Stimulated activated CD4-positive, alpha-beta T cell treated with anti-CD3 and anti-CD28 coated beads, TNF-alpha, amount 100 ng/mL, for 24 hours (primary cell): ENCODE measurements at regions not wholly inside any gene's neighbourhood (a gene's known extent, or its start where the extent isn't known, plus 50 kb on each side); places are given as distances from the start of the nearest gene placed in this dataset.
"Not testable (repeated sequence)": the region's sequence is repeated elsewhere in the genome, so short reads cannot be mapped to it uniquely, and the experiment has no call there.

Experiments used
- DNase-seq, 3 experiments: peaks; one replicate each; pipeline ENCODE4 v3.0.0-alpha.2; 2020; ENCODE audit warnings: low read depth in 3 of 3

DNA sequence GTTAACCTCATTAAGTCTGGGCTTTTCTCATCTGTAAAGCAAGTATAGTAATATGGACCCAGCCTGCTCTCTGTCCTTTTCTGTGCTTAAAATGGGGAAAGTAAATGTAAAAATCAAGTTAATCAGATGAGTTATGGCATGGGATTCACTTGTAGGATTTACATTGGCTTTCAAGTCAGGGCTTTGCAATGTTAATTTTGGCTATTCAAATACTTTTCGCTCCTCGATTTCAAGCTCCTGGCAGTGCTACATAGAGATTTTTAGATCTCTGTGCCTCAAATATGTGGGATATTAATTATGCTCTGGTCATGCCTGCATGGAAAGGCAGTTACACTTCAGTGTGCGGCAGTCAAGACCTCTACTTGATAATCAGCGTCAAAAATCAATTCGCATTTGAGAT, 709.8 kb downstream of the LTN1 start:
- no peak for DNase-seq

DNA sequence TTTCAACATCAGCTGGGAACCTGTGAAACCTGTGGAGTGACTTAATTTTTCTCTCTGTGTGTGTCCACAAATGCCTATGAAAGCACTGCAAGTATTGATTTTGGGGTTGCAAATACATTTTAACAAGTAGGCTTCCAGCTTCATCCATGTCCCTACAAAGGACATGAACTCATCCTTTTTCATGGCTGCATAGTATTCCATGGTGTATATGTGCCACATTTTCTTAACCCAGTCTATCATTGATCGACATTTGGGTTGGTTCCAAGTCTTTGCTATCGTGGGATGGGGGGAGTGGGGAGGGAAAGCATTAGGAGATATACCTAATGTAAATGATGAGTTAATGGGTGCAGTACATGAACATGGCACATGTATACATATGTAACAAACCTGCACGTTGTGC, 711.3 kb downstream of the LTN1 start:
- not testable (repeated sequence) for DNase-seq

DNA sequence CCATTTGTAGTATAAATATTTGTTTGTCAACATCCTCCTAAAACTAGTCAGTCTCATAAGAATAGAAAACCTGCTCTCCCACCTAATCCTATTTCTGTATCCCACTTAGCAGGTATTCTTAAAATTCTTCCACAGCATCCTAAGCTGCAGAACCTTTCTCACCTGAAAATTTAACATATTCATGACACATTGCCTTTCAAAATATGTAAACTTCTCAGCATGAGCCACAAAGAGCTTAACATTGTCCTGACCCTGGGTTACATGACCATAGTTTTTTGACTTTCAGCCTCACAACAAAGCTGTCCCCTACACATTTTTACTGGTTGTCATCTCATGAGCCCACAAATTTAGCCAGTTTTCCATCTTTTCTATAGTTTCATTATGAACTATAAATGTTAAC, 712.1 kb downstream of the LTN1 start:
- DNase-seq = no peak

DNA sequence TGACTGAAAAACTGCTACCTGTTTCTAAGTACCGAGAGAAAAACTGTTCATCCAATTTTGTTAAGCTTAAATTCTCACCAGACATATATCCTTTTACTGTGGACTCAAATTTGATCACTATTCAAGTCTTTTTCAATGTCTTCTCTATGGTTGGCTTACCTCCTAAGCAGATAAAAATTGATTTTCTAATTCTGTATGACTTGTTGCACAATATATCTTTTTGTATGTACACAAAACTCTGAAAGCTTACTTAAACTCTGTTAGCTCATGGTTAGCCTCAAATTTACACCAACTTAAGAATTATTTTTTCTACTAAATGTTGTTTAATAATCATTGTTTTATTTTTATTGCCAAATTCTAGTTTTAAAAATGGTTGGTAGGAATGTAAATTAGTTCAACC, 715.4 kb downstream of the LTN1 start:
- no peak for DNase-seq

GRCh38 chr21:28272272-28272992, 720.2 kb downstream of the LTN1 start:
- DNase-seq = no peak

DNA sequence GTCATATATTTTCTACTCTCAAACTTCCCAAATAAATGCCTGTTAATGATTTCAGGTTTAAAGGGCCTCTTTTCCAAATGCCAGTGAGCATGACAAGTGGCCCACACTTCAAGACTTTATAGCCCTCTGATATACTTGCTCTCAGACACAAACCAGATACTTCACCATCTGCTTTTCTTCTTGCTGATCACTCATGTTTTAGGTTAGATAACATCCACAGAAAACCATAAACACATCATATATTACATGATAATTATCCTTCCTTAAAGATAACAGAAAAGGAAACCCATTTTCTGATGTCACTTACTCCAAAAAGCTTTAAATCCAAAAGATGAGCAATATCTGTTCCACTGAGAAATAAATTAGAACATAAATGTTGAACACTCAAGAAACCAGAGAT, 723.5 kb downstream of the LTN1 start:
- no peak for DNase-seq

DNA sequence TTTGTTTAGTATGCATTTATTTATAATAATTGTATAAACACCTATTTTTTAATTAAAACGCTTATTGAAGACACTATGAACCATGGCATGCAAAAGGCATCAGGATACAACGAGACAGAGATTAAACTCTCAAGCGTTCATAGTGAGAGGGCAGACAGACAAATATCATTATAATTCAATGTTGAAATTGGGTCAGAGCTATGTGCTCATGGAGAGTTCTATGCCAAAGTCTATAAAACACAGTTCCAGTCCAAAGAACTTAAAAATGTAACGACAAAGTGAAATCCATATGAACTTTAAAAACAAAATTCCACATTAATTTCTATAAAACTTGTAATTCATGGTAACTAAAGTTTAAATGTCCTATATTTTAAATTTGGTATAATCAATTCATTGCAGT, 724.0 kb downstream of the LTN1 start:
- DNase-seq = no peak

DNA sequence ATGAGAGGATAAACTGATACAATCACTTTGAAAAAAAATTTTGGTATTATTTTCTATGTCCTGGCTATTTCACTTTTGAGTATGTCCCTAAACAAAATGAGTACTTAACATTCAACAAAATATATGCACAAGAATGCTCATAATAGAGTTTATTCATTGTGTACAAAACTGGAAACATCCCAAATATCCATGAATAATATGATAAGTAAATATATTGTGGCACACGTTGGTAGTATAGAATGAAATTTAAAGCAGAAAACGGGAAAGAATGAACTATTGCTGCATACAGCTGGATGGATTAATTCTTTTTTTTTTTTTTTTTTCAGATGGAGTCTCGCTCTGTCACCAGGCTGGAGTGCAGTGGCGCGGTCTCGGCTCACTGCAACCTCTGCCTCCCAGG, 725.2 kb downstream of the LTN1 start:
- no peak for DNase-seq

DNA sequence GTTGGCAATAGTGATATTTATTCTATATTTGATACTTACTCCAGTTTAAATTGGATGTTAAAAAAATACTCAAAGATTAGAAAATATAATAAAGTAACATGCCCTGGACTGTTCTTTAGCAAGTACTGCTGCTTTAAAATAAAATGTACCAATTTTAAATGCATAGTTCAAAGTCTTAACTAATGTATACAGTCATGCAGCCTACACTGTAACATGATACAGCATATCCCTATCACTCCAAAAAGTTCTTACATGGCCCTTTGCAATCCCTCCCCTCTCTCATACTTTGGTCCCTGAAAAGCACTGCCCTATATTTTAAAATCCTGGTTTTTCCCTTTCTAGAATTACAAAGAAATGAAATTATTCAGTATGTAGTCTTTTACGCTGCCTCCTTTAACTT, 726.6 kb downstream of the LTN1 start:
- no peak for DNase-seq

- no peak for DNase-seq
Measured at GRCh38 chr21:28263974-28264373, 728.7 kb downstream of the LTN1 start.

DNA sequence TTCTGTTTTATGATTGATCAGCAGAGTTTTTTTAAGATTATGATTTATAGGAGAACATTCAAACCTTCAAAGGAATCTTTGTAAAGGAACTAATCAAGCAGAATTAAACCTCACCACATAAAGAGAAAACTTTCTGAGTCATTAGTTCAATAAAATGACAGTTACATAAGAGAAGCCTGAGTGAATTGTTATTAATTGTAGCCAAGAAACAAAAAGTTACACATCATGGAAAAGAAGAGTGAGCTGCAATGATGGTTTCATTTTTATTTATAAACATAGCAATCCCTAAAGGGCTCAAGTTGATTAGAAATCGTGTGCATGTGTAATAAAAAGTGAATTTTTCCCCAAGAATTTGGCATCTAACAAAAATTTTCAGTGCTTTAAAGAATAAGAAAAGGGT, 731.4 kb downstream of the LTN1 start:
- DNase-seq = no peak

DNA sequence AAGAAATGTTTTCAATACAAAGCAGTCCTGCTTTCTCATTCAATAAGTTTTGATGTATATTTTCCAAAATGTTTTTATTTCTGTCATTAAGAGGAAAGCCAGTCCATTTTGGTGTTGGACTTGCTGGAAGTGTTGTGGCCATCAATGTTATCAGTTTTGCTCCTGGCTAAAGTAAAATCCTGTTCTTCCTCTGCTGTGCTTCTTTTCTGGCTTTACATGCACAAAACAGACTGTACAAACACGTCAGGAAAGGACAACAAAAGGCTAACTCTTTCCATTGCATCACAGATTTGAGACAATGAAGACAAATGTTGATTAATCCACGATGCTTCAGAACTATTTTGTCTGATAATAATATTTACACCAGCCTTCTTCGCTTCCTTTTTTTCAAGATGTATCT, 735.4 kb downstream of the LTN1 start:
- no peak for DNase-seq

- DNase-seq = no peak
Measured at GRCh38 chr21:28256837-28257236, 735.8 kb downstream of the LTN1 start.

GRCh38 chr21:28256420-28256831, 736.3 kb downstream of the LTN1 start:
- DNase-seq = no peak

GRCh38 chr21:28253961-28254360, 738.7 kb downstream of the LTN1 start:
- no peak for DNase-seq

- DNase-seq = no peak
Measured at GRCh38 chr21:28253338-28253737, 739.3 kb downstream of the LTN1 start.

DNA sequence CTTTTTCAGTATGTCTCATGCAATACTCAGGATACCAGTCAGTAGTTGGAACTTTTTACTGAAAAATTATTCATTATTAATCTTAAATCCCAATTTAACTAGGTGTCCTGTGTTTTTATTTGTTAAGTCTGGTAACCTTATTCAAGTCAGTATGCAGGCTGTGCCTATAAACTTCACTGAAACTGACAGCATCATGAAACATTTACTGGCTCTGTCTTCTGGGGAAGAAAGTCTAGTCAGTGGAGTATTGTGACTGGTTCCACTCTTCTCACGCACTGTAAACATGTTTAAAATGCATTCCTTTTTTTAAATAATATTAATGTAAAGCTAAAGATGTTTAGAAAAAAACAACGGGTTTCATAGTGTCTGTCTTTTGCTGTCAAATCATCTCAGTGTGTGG, 739.7 kb downstream of the LTN1 start:
- no peak for DNase-seq

- no peak for DNase-seq
Measured at GRCh38 chr21:28250946-28251345, 741.7 kb downstream of the LTN1 start.

DNA sequence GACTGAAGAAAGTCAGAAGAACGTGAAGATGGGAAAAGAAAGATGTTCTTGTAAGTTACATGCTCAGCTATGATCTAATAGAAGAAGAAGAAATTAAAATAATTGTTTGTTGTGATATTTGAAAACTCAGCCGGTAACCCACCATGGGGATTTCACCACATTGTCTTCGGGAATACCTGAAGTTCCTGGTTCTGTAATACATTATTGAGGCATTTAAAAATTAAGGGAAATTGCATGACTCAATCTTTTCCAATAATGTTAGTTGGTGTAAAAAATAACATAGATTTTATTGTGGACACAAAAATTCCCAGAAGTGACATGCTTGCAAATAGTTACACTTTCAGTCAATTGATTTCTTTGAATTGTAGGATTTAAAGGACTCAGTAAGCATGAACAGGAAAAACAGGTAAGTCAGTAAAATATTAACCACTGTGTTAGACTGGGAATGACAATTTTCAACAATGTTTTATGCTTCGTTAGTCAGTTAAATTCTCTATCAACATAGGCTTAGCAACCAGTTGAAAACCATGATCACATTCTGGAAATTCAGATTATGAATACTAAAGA, 745.1 kb downstream of the LTN1 start:
- DNase-seq = no peak

DNA sequence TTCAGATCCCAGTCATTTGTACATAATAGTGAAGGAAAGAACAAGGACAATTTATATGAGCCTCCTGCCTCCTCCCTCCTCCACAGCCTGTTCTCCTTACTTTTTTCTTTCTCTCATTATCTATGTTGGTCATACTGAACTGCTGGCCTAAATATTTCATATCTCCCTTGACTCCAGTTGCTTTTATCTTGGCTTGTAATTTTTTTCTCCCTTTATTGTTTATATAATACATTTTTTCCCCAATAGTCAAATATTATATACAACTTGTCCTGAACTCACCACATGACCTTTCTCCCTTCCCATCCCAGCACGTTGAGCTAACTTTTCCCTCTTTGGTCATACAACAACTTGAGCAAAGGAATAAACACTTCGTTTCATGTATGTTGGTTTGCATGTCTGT, 752.1 kb downstream of the LTN1 start:
- no peak for DNase-seq

GRCh38 chr21:28239340-28239739, 753.3 kb downstream of the LTN1 start:
- no peak for DNase-seq

DNA sequence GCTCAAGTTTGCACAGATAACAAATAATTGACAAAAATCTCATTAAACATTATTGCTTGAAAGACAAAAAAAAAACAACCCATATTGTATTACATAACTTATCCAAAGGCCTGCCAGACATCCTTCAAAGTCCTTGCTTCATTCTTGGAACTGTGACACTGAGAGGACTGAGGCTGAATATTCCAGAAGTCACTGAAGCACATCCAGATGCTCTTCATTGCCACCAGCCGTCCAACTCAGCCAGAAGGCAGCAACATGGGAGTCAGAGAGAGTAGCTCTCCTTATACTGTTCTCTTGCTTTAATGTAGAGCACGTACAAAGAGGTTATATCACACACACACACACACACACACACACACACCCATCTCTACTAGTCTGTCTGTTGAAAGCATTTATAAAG, 755.0 kb downstream of the LTN1 start:
- DNase-seq = no peak

- no peak for DNase-seq
Measured at GRCh38 chr21:28235169-28235895, 757.3 kb downstream of the LTN1 start.
